SH-SY5Y (cell line): ENCODE measurements at regions not wholly inside any gene's neighbourhood (a gene's known extent, or its start where the extent isn't known, plus 50 kb on each side); places are given as distances from the start of the nearest gene placed in this dataset.
A peak's percentile ranks its signal among the peaks of the same experiment; 100 is the strongest.

Experiments
- GATA2 ChIP-seq: IDR thresholded peaks from 2 replicates; pipeline ENCODE4 v1.6.1; 2011; ENCODE audit warnings: mild to moderate bottlenecking, low read depth, low read length
- GATA3 ChIP-seq: IDR thresholded peaks from 2 replicates; pipeline ENCODE4 v1.6.1; 2011; ENCODE audit warnings: low read depth, mild to moderate bottlenecking, low read length, moderate library complexity

DNA sequence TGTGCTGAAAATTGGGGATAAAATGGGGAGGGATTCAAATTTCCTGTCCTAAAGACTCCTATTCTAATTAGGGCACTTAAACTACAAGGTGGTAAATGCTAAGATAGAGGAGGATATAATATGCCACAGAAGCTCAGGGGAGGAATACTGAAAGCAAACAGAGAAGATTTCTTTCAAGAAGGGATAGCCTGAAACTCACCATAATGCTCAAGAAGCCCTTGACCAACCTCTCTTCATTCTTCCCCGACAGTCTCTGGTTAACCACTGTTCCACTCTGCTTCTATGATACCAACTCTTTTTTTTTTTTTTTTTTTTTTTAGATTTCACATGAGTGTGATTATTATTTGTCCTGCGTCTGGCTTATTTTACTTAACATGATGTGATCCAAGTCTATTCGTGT, 398.2 kb upstream of the FRG2C start:
- TF ChIP-seq GATA2 = no peak
- TF ChIP-seq GATA3 = no peak

DNA sequence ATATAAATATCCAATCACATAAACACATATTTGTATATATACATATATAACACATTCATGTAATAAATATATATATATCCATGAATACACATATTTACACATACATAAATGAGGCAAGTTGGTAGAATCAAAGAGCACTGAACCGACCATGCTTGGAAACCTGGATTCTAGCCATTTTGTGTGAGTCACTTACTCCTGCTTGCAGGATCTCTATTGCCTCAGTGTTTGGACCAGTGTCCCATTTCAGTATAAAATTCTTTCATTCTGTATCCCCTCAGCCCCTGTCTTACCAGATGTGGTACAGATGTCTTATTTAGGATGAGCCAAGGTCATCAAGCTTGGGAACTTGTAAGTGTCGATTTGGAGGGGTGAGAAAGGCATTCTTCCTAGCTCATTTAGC, 391.4 kb upstream of the FRG2C start:
- TF ChIP-seq GATA3 (no peak), GATA2 (no peak)

DNA sequence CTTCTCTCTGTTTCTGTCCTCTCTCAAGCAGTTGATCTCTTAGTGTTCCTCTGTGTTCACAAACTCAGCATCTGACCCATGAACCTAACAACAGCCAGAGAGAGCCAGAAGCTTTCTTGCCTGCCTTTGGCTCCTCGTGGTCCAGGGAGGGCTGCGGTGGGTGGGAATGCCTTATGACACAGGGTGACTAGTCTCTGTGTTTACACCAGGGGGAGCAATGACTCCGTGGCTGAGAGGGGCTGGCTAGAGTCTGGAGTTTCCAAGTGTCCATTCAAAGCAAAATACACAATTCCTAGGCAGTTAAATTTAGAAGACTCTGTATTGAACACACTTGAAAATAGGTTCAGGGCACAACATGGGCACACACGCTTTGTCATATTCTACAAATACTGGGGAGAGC, 370.0 kb upstream of the FRG2C start:
- TF ChIP-seq GATA3 (no peak), GATA2 (no peak)

DNA sequence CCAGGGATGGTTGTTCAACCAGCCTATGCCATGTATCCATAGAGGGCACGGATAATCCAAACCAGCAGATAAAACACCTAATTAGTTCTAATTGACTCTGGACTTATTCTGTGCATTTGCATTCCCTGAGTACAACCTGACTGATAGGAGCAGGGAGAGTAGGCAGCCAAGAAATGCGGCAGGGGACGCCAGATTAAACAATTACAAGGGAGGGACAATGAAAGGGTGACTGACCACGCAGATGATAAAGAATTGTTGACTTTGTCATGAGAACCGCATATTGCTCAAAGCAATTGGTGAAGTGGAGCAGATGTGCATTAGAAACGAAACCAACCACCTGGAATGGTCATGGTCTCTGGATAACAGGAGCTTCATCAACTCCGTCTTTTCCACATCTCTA, 369.1 kb upstream of the FRG2C start:
- TF ChIP-seq GATA3 (no peak), GATA2 (no peak)

DNA sequence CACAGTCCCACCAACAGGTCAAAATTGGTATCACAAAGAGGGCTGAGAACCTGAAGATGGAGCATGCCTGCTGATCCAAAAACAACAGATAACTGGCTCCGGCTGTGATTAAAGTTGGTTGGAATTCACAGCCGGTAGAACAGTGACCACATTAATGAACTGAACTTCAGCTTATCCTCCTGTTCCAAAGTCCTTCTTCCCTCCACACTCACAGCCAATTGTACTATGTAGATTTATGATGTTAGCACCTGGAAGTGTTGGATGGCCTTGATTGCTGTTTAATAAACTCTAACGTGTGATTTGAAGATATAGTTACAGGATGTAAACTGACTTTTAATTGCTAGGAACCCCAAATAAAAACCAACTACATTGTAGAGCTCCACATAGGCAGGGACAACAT, 367.3 kb upstream of the FRG2C start:
- no peak for TF ChIP-seq GATA2
- TF ChIP-seq GATA3 = no peak

DNA sequence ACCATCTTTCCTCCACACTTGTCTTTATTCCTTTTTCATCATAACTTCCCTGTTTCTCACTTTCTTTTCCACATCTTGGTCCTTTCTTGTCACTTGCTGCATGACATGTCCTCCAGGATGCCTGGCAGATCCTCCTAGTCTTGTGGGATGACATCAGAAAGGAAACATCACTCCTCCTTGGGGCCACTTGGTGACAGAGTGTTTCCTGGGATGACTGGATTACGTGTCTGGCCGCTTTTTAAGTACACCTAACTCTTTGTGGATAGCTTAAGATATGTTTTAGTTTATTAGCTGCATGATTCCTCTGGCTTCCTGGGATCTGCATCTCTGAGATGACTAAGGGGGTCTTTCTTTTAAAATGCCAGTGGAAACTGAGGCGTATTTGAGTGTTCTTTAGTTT, 363.5 kb upstream of the FRG2C start:
- TF ChIP-seq GATA3 (no peak), GATA2 (no peak)

DNA sequence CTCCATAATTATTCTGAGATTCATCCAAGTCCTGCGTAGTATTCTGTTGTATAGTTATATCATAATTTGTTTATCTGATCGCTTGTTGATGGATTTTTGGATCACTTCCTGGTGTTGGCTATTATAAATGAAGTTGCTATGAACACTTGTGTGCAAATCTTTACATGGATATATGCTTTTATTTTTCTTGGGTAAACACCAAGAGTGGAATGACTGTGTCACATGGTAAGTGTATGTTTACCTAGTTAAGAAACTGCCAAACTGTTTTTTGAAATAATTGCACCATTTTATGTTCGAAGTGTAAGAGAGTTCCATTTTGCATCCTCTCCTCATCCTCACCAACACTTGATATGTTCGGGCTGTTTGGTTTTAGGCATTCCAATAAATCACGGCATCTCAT, 360.4 kb upstream of the FRG2C start:
- TF ChIP-seq GATA3 = no peak
- TF ChIP-seq GATA2 = no peak

DNA sequence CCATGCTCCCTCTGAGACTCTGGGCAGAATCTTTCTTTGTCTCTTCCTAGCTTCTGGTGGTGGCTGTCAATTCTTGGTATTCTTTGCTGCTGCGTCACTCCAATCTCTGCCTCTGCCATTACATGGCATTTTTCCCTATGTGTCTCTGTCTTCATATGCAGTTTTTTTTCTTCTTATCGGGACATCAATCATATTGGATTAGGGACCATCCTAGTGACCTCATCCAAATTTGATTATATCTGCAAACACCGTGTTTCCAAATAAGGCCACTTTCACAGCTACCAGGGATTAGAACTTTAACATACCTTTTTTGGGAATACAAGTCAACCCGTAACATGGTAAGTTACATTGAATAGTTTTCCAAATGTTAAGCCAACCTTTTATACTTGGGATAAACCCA, 358.2 kb upstream of the FRG2C start:
- no peak for TF ChIP-seq GATA2
- no peak for TF ChIP-seq GATA3

DNA sequence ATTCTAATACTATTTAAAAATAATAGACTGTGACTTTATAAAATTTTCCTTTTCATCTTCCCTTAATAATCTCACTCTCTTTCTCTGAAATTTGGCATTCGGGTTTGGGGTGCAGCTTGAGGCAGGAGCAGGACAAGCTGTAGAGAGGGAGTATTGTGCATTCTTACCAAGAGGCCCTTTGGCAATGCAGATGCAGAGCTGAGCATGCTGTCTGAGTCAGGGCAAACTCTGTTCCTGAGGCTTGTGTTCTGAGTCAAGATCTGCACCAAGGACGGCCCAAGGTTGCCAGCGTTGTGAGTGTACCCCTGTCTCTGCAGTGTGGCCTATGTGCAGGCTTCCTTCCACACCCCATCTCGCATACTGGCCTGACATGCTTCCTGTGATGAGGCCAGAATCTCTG, 343.8 kb upstream of the FRG2C start:
- no peak for TF ChIP-seq GATA2
- TF ChIP-seq GATA3 = no peak

DNA sequence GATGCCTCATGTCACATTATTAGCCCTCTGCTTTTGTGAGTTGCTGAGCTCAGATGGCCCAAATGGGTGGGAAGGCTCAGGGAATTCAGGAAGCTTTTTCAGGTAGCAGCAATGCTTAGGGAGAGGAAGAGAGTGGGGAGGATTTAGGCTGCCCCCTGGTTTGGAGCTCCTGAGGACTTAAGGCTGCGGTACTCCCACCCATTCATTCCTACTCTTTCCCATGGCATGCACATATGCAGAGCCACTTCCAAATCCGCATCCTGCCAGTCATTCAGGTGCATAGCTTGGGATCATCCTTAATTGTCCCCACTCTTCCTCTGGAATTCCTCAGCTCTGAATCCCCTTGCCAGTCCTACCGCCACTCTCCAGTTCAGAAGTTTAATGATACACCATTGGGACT, 343.1 kb upstream of the FRG2C start:
- no peak for TF ChIP-seq GATA2
- TF ChIP-seq GATA3 = no peak

DNA sequence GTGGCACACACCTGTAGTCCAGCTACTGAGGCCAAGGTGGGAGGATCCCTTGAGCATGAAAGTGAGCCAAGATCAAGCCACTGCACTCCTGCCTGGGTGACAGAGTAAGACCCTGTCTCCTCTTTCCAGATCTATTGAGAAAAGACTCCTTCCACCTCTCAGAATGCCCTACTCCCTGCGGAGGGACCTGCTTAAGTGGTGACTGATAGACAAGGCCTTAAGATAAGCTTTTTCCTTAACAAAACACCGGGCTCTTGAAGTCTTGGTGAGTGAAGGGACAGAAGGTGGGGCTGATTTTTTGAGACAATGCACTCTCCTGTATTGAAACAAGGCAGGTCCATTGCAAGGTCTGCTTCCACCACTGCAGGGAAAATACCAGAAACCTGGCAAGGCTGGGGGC, 338.4 kb upstream of the FRG2C start:
- TF ChIP-seq GATA2 = no peak
- TF ChIP-seq GATA3 = no peak

DNA sequence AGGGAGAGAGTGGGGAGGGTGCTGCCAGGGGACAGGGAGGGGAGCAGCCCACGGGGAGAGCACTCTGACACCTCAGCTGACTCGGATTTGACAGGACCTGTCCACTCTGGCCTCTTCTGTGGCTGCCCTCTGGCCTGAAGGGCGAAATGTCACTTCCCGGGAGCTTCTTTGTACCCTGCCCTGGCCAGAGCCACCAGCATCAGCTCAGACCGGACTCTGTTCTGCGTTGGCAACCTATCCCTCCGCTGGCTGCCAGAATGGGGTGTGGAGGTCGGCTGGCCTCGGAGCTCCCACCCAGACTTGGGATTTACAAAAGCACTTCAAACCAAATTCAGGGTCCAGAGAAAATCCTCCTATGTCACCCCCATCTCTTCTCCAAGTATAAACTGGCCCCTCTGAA, 336.7 kb upstream of the FRG2C start:
- TF ChIP-seq GATA2 (no peak), GATA3 (no peak)

DNA sequence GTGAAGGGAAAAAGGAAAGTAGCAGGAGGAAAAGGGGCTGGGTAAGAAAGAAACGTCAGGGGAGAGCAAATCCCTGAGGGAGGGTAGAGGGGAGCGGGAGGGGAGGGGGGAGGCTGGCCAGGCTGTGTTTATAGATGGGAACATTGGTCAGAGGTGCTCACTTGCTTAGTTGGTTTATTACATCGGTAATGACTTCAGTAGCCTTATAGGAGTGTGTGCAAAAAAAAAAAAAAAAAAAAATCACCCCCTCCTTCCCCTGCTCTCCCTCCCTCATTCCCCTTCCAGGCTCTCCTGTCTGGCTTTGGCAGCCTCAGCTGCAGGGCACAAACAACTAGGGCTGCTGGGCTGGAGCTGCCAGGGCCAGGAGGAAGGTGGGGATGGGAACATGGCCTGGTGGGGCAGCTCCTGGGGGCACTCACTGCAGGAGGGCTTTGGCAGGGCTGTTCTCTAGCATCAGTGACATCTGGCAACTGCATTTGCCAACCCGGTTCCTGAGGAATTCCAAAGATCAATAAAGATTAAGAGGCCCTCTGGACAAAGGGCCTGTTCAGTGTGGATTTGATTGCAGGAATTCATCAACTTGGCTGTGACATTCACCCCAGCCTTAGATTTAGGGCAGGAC, 334.5 kb upstream of the FRG2C start:
- peak; percentile 82 for TF ChIP-seq GATA2
- no peak; the same call in 1 of the 2 replicates for TF ChIP-seq GATA3

DNA sequence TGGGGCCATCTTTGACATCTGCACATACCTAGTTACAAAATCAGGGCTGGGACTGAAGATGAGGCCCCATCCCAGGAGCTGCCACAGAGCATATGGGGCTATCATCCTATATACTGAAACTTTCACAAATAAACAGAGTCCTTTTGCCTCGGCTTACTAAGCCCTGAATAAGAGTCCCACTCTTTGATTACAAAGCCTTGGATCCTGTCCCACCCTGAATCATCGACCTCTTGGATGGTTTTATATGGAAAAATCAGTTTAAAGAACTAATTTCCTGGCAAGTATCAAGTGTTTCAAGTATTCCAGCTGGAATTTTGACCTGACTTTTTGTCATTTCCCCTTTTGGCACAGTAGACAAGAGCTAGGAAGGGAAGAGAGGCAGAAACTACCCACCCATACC, 331.3 kb upstream of the FRG2C start:
- no peak for TF ChIP-seq GATA3
- TF ChIP-seq GATA2 = no peak

DNA sequence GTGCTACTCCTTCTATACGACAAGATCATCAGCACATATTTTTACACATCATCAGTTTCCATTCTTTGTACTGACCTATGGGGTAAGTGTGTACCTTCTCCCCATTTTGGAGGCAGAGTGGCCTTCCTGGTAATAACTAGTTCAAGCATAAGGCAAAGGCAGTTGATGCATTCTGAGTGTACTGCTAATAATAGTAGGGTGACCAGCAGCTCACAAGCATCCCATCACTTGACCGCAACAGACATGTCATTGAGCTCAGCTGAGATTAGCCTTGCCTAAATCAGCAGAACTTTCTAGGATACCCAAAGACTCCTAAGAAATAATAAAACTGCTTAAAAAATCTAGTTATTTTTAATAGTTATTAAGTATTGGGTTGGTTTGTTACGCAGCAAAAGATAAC, 329.8 kb upstream of the FRG2C start:
- TF ChIP-seq GATA2 (no peak), GATA3 (no peak)

DNA sequence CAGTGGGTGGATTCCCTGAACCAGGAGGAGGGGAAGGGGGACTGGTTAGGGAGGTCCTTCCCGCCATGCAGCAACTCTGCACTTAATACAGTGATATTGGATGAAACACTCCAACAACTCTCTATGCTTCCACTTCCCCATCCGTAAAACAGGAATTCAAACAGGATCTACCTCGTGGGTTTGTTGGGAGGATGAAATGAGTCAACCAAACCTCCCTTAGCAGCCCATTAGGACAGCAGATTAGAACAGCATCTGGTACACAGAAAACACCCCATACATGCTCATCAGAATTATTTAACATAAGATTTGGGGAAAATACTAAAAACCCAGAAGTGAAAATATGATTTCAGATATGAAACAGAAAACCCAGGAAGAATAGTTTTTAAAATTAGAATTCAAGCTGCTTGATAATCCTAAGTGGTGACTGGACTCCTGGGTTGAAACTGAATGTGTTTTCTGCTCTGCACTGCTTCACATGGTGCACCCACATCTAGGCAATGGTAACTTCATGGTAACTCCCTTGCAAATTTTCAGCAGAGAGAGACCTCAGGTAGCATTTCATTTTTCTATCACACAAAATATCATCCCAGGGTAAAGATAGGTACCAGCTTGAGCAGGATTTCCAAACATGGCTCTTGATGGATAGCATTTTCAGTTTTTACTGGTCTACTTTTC, 326.8 kb upstream of the FRG2C start:
- TF ChIP-seq GATA2 (no peak), GATA3 (no peak)

DNA sequence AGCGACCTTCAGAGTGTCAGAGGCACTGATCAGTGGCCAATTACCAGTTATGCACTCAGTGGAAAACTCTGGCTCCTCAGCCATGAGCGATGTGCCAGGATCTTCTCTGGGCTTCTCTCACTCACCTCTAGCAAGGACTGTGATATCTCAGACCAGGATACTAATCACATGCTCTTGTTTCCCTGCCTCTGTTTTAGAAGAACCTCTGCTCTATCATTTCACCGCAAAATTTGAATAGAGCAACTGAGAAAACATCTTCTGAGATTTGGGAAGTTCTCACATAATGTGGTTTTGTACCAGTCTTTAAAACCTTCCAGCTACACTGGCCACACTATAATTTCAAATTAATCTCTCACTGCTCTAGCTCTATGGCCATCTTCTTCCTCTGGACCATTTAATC, 325.8 kb upstream of the FRG2C start:
- TF ChIP-seq GATA3 (no peak), GATA2 (no peak)
